ENCODE measurements at regions not wholly inside any gene's neighbourhood (a gene's known extent, or its start where the extent isn't known, plus 50 kb on each side); places are given as distances from the start of the nearest gene placed in this dataset.
A peak's percentile ranks its signal among the peaks of the same experiment; 100 is the strongest.

GRCh38 chr7:131105294-131105798 is 222.3 kb upstream of the MKLN1 start:
- TF ChIP-seq CTCF (IDR thresholded peaks at IDR 0.05; ENCODE audit: low read length, missing control alignments): no peak
- no peak for DNase-seq (ENCODE audit: low read depth)

GRCh38 chr7:131105799-131106680 is 221.6 kb upstream of the MKLN1 start:
- DNase-seq (ENCODE audit: low read depth): peak; percentile 86
- H3K4me3 ChIP-seq (replicated peaks; ENCODE audit: low read depth, low read length): peak overlapping the region; percentile 92
- TF ChIP-seq CTCF (IDR thresholded peaks at IDR 0.05; ENCODE audit: low read length, missing control alignments): no peak

More at GRCh38 chr7:131105294-131105798, 222.3 kb upstream of the MKLN1 start:
- peak overlapping the region; percentile 58 for H3K4me3 ChIP-seq (replicated peaks; ENCODE audit: low read depth, low read length)

GRCh38 chr7:131106681-131107336 is 220.9 kb upstream of the MKLN1 start:
- peak overlapping the region; percentile 92 for H3K4me3 ChIP-seq (replicated peaks; ENCODE audit: low read depth, low read length)
- TF ChIP-seq CTCF (IDR thresholded peaks at IDR 0.05; ENCODE audit: low read length, missing control alignments): no peak
- DNase-seq (ENCODE audit: low read depth): peak; percentile 83

GRCh38 chr7:131107337-131108211 is 220.1 kb upstream of the MKLN1 start:
- H3K4me3 ChIP-seq (replicated peaks; ENCODE audit: low read depth, low read length): peak overlapping the region; percentile 92
- DNase-seq (ENCODE audit: low read depth): peak; percentile 92
- TF ChIP-seq CTCF (IDR thresholded peaks at IDR 0.05; ENCODE audit: low read length, missing control alignments): no peak

- DNase-seq (ENCODE audit: low read depth): peak; percentile 69
- no peak for TF ChIP-seq CTCF (IDR thresholded peaks at IDR 0.05; ENCODE audit: low read length, missing control alignments)
- H3K4me3 ChIP-seq (replicated peaks; ENCODE audit: low read depth, low read length): peak overlapping the region; percentile 92
Observed at GRCh38 chr7:131108212-131108940, 219.3 kb upstream of the MKLN1 start.

Measured in fibroblast of pulmonary artery (primary cell).